Small intestine (tissue), 7 donors: ENCODE measurements at regions not wholly inside any gene's neighbourhood (a gene's known extent, or its start where the extent isn't known, plus 50 kb on each side); places are given as distances from the start of the nearest gene placed in this dataset.

Experiments used
- DNase-seq, 2 donors: peaks; one replicate each; pipeline versions ENCODE4 v3.0.0 to v3.0.0-alpha.2; 2013
- FAIRE-seq: peaks from 2 replicates; lab custom pipeline; 2012; peaks lifted over from hg19 to GRCh38; lab: Jason Lieb, UNC
- H3K27ac ChIP-seq, 3 donors: one replicate each; pipeline ENCODE4 v1.5.1; 2013; ENCODE audit warnings: low read length in 2 of 3, mild to moderate bottlenecking in 2 of 3, control low read depth in 1 of 3, inconsistent platforms in 1 of 3, low read depth in 1 of 3, moderate library complexity in 1 of 3
- H3K27me3 ChIP-seq, 3 donors: one replicate each; pipeline ENCODE4 v1.6.1; 2013; ENCODE audit warnings: low read length in 3 of 3, inconsistent platforms in 1 of 3; ENCODE audit not compliant: control insufficient read depth in 3 of 3, insufficient read depth in 3 of 3
- H3K36me3 ChIP-seq, 3 donors: one replicate each; pipeline ENCODE4 v1.6.1; 2013; ENCODE audit warnings: low read length in 3 of 3, inconsistent platforms in 1 of 3, low read depth in 1 of 3, mild to moderate bottlenecking in 1 of 3, moderate library complexity in 1 of 3; ENCODE audit not compliant: control insufficient read depth in 3 of 3, insufficient read depth in 2 of 3
- H3K4me1 ChIP-seq, 3 donors: one replicate each; pipeline ENCODE4 v1.6.1; 2013; ENCODE audit warnings: low read length in 2 of 3, inconsistent platforms in 1 of 3, low read depth in 1 of 3, mild to moderate bottlenecking in 1 of 3, moderate library complexity in 1 of 3; ENCODE audit not compliant: control insufficient read depth in 3 of 3, insufficient read depth in 2 of 3
- H3K4me3 ChIP-seq, 3 donors: one replicate each; pipeline ENCODE4 v1.5.1; 2013; ENCODE audit warnings: low read length in 3 of 3, control low read depth in 1 of 3, inconsistent platforms in 1 of 3, low read depth in 1 of 3, mild to moderate bottlenecking in 1 of 3, moderate library complexity in 1 of 3
- H3K9me3 ChIP-seq, 2 donors: one replicate each; pipeline ENCODE4 v1.6.1; 2013; ENCODE audit warnings: low read depth in 1 of 2, low read length in 1 of 2; ENCODE audit not compliant: control insufficient read depth in 2 of 2, insufficient read depth in 1 of 2
- WGBS, 3 donors: extraction: QIAGEN DNeasy Blood & Tissue Kit; methylation state at CpG; one replicate each; pipeline ENCODE4 v1.1.7; 2013; 5-methylcytosine and 5-hydroxymethylcytosine counted together
- donor health status: healthy with polysubstance abuse.
- donor health status: control.
- donor health status: control.
- donor health status: Bipolar disorder and iron deficiency.
- donor health status: healthy.

GRCh38 chr12:17511369-17511768 is 578.6 kb downstream of the RERGL start:
- H3K9me3 ChIP-seq: no peaks in the 10 kb centered on the region
- no peaks in the 10 kb centered on the region for H3K36me3 ChIP-seq
- H3K27ac ChIP-seq: no peak overlapping the region
- FAIRE-seq (no peak), DNase-seq (no peak)
- H3K4me3 ChIP-seq: no peak overlapping the region
- no peaks in the 10 kb centered on the region for H3K4me1 ChIP-seq
- H3K27me3 ChIP-seq: no peaks in the 10 kb centered on the region
- WGBS, 3 donors: 35 to 55% (median 44%) methylated on average over 1 of the region's 1 CpG

DNA sequence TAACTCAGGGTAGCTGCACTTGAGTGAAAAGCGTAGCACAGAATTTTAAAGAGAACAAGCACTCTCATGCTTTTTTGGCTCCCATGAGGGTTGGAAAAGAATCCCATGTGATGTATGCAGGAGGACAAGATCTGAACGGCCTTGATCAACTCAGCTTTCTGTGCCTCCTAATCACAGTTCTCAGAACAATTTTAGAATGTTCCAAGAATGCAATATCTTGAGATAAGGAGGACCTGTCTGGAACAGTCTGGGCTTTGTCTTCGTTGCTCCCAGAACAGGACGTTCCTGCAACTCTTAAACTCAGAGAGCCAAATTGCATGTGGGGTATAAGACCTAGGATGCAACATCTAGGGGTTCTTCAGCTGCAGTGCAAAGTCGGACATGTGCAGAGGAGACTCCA is 582.7 kb downstream of the RERGL start:
- FAIRE-seq: no peak
- Histone ChIP-seq H3K9me3 (no peaks in the 10 kb centered on the region), H3K36me3 (no peaks in the 10 kb centered on the region), H3K4me1 (no peaks in the 10 kb centered on the region), H3K27ac (no peak overlapping the region), H3K4me3 (no peak overlapping the region), H3K27me3 (no peaks in the 10 kb centered on the region)
- 65 to 74% (median 66%) methylated on average over 5 of the region's 5 CpGs for WGBS, 3 donors
- no peak for DNase-seq

DNA sequence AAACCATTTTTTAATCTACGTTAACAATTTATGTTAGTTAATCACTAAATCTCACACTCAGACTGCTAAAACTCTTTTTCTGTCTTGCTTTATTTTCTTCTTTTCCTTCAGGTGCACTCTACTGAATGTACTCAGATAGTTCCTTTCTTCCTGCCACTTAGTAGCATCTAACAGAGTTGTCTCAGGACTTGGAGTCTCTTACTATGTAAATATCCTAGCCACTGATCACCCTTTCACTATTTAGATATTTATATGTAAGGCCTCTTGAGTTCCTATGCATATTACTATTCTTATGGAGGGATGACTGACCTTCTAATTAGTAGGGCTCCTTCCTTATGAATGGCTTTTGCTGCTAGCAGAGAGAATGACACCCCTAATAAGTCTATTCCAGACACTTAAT is 586.3 kb downstream of the RERGL start:
- no peak for FAIRE-seq
- Histone ChIP-seq H3K36me3 (no peaks in the 10 kb centered on the region), H3K27ac (no peak overlapping the region), H3K4me3 (no peak overlapping the region), H3K27me3 (no peaks in the 10 kb centered on the region), H3K9me3 (no peaks in the 10 kb centered on the region), H3K4me1 (no peaks in the 10 kb centered on the region)
- WGBS, 3 donors: 46 to 56% (median 56%) methylated on average over 1 of the region's 1 CpG
- DNase-seq: no peak

DNA sequence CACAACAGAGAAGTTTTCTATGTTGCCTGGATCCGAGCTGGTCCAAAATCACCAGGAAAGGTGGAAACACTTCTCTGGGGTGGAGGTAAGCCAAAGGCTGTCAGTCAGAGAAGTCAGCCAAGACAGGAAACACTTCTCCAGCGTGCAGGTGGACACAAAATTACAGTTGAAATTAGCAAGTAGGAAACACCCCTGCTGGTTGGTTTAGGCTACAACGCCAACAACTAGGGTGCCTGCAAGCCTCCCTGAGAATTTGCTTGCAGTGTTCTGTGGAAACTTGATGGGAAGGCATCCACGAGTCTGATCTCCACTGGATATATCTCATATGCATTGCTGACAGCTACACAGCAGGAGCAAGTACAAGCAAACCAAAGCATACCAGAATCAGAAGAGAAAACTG is 600.5 kb downstream of the RERGL start:
- no peak overlapping the region for H3K27ac ChIP-seq
- no peak overlapping the region for H3K4me3 ChIP-seq
- H3K9me3 ChIP-seq: no peaks in the 10 kb centered on the region
- FAIRE-seq: no peak
- DNase-seq: no peak
- no peaks in the 10 kb centered on the region for H3K4me1 ChIP-seq
- 42 to 64% (median 57%) methylated on average over 4 of the region's 4 CpGs for WGBS, 3 donors
- H3K36me3 ChIP-seq: no peaks in the 10 kb centered on the region
- no peaks in the 10 kb centered on the region for H3K27me3 ChIP-seq

DNA sequence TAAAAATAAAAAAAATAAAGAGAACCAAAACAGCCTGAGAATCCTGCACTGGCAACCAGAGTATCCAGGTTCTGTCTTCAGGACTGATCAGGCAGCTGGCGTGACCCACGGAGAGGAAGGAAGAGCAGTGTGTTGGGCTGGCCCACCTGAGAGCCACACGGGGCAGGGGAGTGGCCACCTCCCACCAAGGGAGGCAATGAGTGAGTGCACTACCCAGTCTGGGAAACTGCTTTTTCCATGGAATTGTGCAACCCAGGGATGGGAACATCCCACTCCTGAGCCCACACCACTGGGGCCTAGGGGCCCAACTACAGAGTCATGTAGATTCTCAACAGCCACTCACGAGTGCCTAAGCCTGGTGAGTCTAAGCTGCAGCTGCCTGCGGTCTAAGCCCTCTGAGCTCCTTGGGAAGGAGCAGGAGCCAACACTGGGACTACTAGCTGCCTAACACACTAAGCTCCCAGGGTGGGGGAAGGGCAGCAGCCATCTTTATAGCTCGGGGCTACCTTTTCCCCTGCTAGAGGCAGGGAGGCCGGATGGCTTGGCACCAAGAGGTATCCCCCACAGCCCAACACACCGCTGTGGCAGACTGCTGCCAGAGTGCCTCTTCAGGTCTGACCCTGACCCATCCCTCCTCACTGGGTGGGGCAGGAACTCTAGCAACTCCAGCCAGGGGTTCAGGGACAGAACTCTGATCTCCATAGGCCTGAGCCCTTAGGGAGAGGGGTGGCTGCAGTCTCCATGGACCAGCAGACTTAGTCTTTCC is 610.9 kb downstream of the RERGL start:
- Histone ChIP-seq H3K36me3 (no peaks in the 10 kb centered on the region), H3K4me3 (no peak overlapping the region), H3K27me3 (no peaks in the 10 kb centered on the region), H3K9me3 (peaks cover 3 to 26% of the 10 kb centered on the region in 2 donors), H3K4me1 (no peaks in the 10 kb centered on the region), H3K27ac (no peak overlapping the region)
- WGBS, 3 donors: 85 to 93% (median 91%) methylated on average over 8 of the region's 8 CpGs
- DNase-seq (no peak), FAIRE-seq (no peak)

DNA sequence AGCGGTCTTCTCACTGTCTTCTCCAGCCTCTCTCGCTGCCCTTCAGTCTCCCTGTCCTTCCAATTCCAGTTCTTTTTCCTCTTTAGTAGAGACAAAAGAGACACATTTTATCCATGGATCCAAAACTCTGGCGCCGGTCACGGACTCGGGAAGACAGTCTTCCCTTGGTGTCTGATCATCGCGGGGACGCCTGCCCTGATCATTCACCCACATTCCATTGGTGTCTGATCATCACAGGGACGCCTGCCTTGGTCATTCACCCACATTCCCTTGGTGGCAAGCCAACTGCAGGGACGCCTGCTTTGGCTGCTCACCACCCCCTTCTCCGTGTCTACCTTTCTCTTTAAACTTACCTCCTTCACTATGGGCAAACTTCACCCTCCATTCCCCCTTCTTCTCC is 619.5 kb downstream of the RERGL start:
- no peak overlapping the region for H3K27ac ChIP-seq
- no peaks in the 10 kb centered on the region for H3K4me1 ChIP-seq
- DNase-seq (no peak), FAIRE-seq (no peak)
- peaks cover 0 to 3% of the 10 kb centered on the region in 2 donors for H3K9me3 ChIP-seq
- no peaks in the 10 kb centered on the region for H3K36me3 ChIP-seq
- no peak overlapping the region for H3K4me3 ChIP-seq
- no peaks in the 10 kb centered on the region for H3K27me3 ChIP-seq
- 91 to 94% (median 91%) methylated on average over 12 of the region's 12 CpGs for WGBS, 3 donors

- DNase-seq (no peak), FAIRE-seq (no peak)
- Histone ChIP-seq H3K27me3 (no peaks in the 10 kb centered on the region), H3K4me1 (no peaks in the 10 kb centered on the region), H3K4me3 (no peak overlapping the region), H3K27ac (no peak overlapping the region), H3K9me3 (no peaks in the 10 kb centered on the region), H3K36me3 (no peaks in the 10 kb centered on the region)
- 51 to 68% (median 63%) methylated on average over 2 of the region's 2 CpGs for WGBS, 3 donors
These were observed 630.8 kb downstream of the RERGL start for GRCh38 chr12:17459214-17459613.

- 23 to 51% (median 29%) methylated on average over 2 of the region's 2 CpGs for WGBS, 3 donors
- no peak for DNase-seq
- Histone ChIP-seq H3K27me3 (no peaks in the 10 kb centered on the region), H3K4me3 (no peak overlapping the region), H3K9me3 (no peaks in the 10 kb centered on the region), H3K4me1 (no peaks in the 10 kb centered on the region), H3K27ac (no peak overlapping the region), H3K36me3 (no peaks in the 10 kb centered on the region)
- no peak for FAIRE-seq
These were observed 633.5 kb downstream of the RERGL start for GRCh38 chr12:17456486-17456885.

GRCh38 chr12:17438141-17438540 is 651.9 kb downstream of the RERGL start:
- Histone ChIP-seq H3K36me3 (no peaks in the 10 kb centered on the region), H3K9me3 (peaks cover 0 to 6% of the 10 kb centered on the region in 2 donors), H3K4me1 (no peaks in the 10 kb centered on the region), H3K27me3 (no peaks in the 10 kb centered on the region), H3K4me3 (no peak overlapping the region), H3K27ac (no peak overlapping the region)
- FAIRE-seq: no peak
- DNase-seq: no peak
